ENCODE measurements at regions not wholly inside any gene's neighbourhood (a gene's known extent, or its start where the extent isn't known, plus 50 kb on each side); places are given as distances from the start of the nearest gene placed in this dataset.

GRCh38 chr11:131279654-131280384, 90.6 kb upstream of the NTM start:
- TF ChIP-seq CTCF (IDR thresholded peaks at IDR 0.05; ENCODE audit: borderline replicate concordance, extremely low read depth, low read length, poor library complexity, severe bottlenecking): no peak
- TF ChIP-seq EZH2 (IDR thresholded peaks at IDR 0.05; ENCODE audit: borderline replicate concordance, low read depth, low read length, severe bottlenecking): no peak
